Chondrocyte (in vitro differentiated cells): ENCODE measurements at regions not wholly inside any gene's neighbourhood (a gene's known extent, or its start where the extent isn't known, plus 50 kb on each side); places are given as distances from the start of the nearest gene placed in this dataset.
A peak's percentile ranks its signal among the peaks of the same experiment; 100 is the strongest.

Source experiments
- DNase-seq: peaks from one replicate; pipeline ENCODE4 v3.0.0; 2021; ENCODE audit warnings: mixed read lengths, low spot score
- H3K27ac Mint-ChIP-seq: one replicate; pipeline ENCODE4 v1.8.0; 2021; ENCODE audit warnings: mild to moderate bottlenecking, moderate library complexity, mixed read lengths; ENCODE audit not compliant: unreplicated experiment
- H3K27me3 Mint-ChIP-seq: 2 replicates; pipeline ENCODE4 v1.8.0; 2021; ENCODE audit warnings: low read depth, mixed read lengths
- H3K36me3 Mint-ChIP-seq: 2 replicates; pipeline ENCODE4 v1.8.0; 2021; ENCODE audit warnings: low read depth, mixed read lengths
- H3K4me1 Mint-ChIP-seq: 2 replicates; pipeline ENCODE4 v1.8.0; 2021; ENCODE audit warnings: low read depth, mild to moderate bottlenecking, mixed read lengths
- H3K4me3 Mint-ChIP-seq: one replicate; pipeline ENCODE4 v1.8.0; 2021; ENCODE audit warnings: mild to moderate bottlenecking, moderate library complexity, mixed read lengths; ENCODE audit not compliant: unreplicated experiment
- H3K9me3 Mint-ChIP-seq: 2 replicates; pipeline ENCODE4 v1.8.0; 2021; ENCODE audit warnings: low read depth, mixed read lengths
- TF ChIP-seq, protein P1 (sequence below): fragments of 200-600 bp; sonication (generic); IDR thresholded peaks from 2 replicates; pipeline ENCODE4 v1.5.0; 2021; ENCODE audit warnings: antibody characterized with exemption, mild to moderate bottlenecking, moderate library complexity

DNA sequence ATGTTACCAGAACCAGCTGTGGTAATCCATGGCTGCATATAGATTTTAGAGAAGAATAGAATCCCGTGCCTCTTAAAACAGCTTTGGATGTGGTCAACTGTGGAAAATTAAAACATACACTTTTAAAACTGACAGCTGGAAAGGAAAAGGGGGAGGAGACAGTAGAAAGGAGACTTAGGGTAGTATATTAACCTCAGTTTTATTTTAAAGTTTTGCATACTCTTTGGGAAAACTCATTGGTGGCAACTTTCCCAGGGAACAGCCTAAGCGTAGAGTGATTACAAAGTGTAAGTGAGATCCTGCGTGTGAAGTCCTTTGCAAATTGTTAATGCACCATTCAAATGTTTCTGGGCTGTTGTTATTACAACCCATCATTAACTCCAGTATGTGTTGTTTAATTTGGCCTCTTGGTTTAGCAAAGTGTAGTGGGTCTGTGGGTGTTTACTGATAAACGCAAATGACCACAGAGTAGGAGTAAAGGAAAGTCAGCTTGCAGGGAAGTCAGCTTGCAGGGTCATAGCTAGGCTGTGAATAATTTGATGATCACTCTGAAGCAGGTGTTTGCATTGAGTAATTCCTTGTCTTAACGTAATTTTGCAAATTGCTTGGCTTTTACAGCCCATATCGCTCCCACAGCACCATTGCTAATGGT lies 88.0 kb upstream of the DBX1 start:
- Mint-ChIP-seq H3K4me1 (no peaks in the 10 kb centered on the region), H3K36me3 (no peaks in the 10 kb centered on the region), H3K27me3 (peaks cover 29% of the 10 kb centered on the region), H3K9me3 (no peaks in the 10 kb centered on the region), H3K27ac (no peak overlapping the region), H3K4me3 (no peak overlapping the region)
- no peak for DNase-seq
- TF ChIP-seq, protein P1, sequence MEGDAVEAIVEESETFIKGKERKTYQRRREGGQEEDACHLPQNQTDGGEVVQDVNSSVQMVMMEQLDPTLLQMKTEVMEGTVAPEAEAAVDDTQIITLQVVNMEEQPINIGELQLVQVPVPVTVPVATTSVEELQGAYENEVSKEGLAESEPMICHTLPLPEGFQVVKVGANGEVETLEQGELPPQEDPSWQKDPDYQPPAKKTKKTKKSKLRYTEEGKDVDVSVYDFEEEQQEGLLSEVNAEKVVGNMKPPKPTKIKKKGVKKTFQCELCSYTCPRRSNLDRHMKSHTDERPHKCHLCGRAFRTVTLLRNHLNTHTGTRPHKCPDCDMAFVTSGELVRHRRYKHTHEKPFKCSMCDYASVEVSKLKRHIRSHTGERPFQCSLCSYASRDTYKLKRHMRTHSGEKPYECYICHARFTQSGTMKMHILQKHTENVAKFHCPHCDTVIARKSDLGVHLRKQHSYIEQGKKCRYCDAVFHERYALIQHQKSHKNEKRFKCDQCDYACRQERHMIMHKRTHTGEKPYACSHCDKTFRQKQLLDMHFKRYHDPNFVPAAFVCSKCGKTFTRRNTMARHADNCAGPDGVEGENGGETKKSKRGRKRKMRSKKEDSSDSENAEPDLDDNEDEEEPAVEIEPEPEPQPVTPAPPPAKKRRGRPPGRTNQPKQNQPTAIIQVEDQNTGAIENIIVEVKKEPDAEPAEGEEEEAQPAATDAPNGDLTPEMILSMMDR, result no peak

DNA sequence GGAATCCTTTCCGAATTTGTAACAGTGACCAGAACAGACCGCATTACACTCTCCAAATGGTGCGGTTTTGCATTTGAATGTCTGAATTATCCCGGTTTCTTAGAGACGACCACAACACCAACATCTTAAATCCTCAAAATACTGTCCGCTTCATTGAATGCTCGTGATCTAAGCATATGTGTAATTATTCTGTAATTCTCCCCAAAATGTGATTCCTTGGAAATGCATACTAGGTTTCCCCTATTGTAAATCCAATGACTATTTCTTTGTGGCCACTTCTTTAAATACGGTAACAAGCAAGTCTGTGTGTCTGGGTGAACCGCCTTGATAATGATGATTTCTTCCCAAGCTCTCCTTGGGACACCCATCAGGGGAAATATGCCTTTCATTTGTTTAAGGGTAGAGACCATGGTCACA lies 87.3 kb upstream of the DBX1 start:
- Mint-ChIP-seq H3K27me3 (peaks cover 29% of the 10 kb centered on the region), H3K9me3 (no peaks in the 10 kb centered on the region), H3K36me3 (no peaks in the 10 kb centered on the region), H3K4me1 (no peaks in the 10 kb centered on the region), H3K4me3 (no peak overlapping the region), H3K27ac (no peak overlapping the region)
- DNase-seq, result no peak
- TF ChIP-seq, protein P1, result no peak

GRCh38 chr11:20243974-20244373 lies 83.7 kb upstream of the DBX1 start:
- DNase-seq, result no peak
- Mint-ChIP-seq H3K4me3 (no peak overlapping the region), H3K4me1 (no peaks in the 10 kb centered on the region), H3K27ac (no peak overlapping the region), H3K36me3 (peaks cover 1% of the 10 kb centered on the region), H3K27me3 (peaks cover 20% of the 10 kb centered on the region), H3K9me3 (peaks cover 8% of the 10 kb centered on the region)
- TF ChIP-seq, protein P1, result peak; percentile 75

- Mint-ChIP-seq H3K27me3 (peaks cover 7% of the 10 kb centered on the region), H3K4me1 (no peaks in the 10 kb centered on the region), H3K9me3 (peaks cover 30% of the 10 kb centered on the region), H3K4me3 (no peak overlapping the region), H3K27ac (no peak overlapping the region), H3K36me3 (peaks cover 1% of the 10 kb centered on the region)
- TF ChIP-seq, protein P1, result no peak
- DNase-seq, result no peak
Observed at GRCh38 chr11:20238712-20239111, 78.4 kb upstream of the DBX1 start.

DNA sequence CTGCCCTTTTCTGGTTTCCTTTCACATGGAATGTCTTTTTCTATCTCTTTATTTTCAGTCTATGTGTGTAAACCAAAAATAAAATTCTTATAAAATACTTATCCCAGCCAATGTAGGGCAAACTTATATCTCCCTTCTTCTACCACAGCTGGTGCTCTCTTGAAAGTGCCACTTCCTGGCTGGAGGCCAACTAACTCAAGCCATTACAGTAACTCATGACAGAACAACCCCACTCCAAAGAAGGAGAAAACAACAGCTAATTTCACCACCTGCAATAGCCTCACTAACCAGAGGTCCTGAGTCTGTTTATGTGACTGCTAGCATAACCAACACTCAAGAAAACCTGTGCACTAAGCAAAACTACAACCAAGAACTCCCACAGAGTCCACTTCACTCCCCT lies 74.9 kb upstream of the DBX1 start:
- TF ChIP-seq, protein P1, result no peak
- DNase-seq, result no peak
- Mint-ChIP-seq H3K36me3 (no peaks in the 10 kb centered on the region), H3K4me1 (no peaks in the 10 kb centered on the region), H3K27ac (no peak overlapping the region), H3K27me3 (peaks cover 3% of the 10 kb centered on the region), H3K4me3 (no peak overlapping the region), H3K9me3 (peaks cover 33% of the 10 kb centered on the region)
